HG02623 (cell line): ENCODE measurements at regions not wholly inside any gene's neighbourhood (a gene's known extent, or its start where the extent isn't known, plus 50 kb on each side); places are given as distances from the start of the nearest gene placed in this dataset.
"Not testable (repeated sequence)": the region's sequence is repeated elsewhere in the genome, so short reads cannot be mapped to it uniquely, and the experiment has no call there.

Experiments used
- ATAC-seq: cut with Tn5 transposase; IDR thresholded peaks from one replicate; pipeline ENCODE4 v1.9.1; 2021; ENCODE audit warnings: moderate library complexity; ENCODE audit not compliant: unreplicated experiment

GRCh38 chr7:140283472-140283871 is 106.7 kb upstream of the KDM7A start:
- no peak for ATAC-seq

- ATAC-seq: no peak
Measured at GRCh38 chr7:140281960-140282359, 105.2 kb upstream of the KDM7A start.

GRCh38 chr7:140281255-140281654 is 104.5 kb upstream of the KDM7A start:
- no peak for ATAC-seq

GRCh38 chr7:140276001-140276400 is 99.2 kb upstream of the KDM7A start:
- no peak for ATAC-seq

- ATAC-seq: no peak
Measured at GRCh38 chr7:140275069-140275965, 98.5 kb upstream of the KDM7A start.

GRCh38 chr7:140273417-140273816 is 96.6 kb upstream of the KDM7A start:
- ATAC-seq: no peak

- not testable (repeated sequence) for ATAC-seq
Measured at GRCh38 chr7:140271643-140271968, 94.8 kb upstream of the KDM7A start.

- no peak for ATAC-seq
Measured at GRCh38 chr7:140269004-140269638, 92.3 kb upstream of the KDM7A start.

- no peak for ATAC-seq
Measured at GRCh38 chr7:140267381-140268226, 90.8 kb upstream of the KDM7A start.

GRCh38 chr7:140263277-140263676 is 86.5 kb upstream of the KDM7A start:
- ATAC-seq: no peak

GRCh38 chr7:140262242-140262903 is 85.6 kb upstream of the KDM7A start:
- no peak for ATAC-seq

GRCh38 chr7:140261522-140261921 is 84.7 kb upstream of the KDM7A start:
- ATAC-seq: no peak

- ATAC-seq: no peak
Measured at GRCh38 chr7:140261105-140261486, 84.3 kb upstream of the KDM7A start.

GRCh38 chr7:140260352-140261104 is 83.7 kb upstream of the KDM7A start:
- no peak for ATAC-seq

GRCh38 chr7:140257278-140257677 is 80.5 kb upstream of the KDM7A start:
- not testable (repeated sequence) for ATAC-seq

- ATAC-seq: not testable (repeated sequence)
Measured at GRCh38 chr7:140254976-140255375, 78.2 kb upstream of the KDM7A start.

- ATAC-seq: no peak
Measured at GRCh38 chr7:140249036-140249806, 72.4 kb upstream of the KDM7A start.

GRCh38 chr7:140247559-140247958 is 70.8 kb upstream of the KDM7A start:
- ATAC-seq: no peak

- no peak for ATAC-seq
Measured at GRCh38 chr7:140245611-140246105, 68.9 kb upstream of the KDM7A start.
